H1 (cell line): ENCODE measurements at regions not wholly inside any gene's neighbourhood (a gene's known extent, or its start where the extent isn't known, plus 50 kb on each side); places are given as distances from the start of the nearest gene placed in this dataset.
"Not testable (repeated sequence)": the region's sequence is repeated elsewhere in the genome, so short reads cannot be mapped to it uniquely, and the experiment has no call there.

ENCODE experiments used
- CEBPB ChIP-seq: IDR thresholded peaks from 2 replicates; pipeline ENCODE4 v1.6.1; 2012; ENCODE audit warnings: low read depth, low read length
- CTCF ChIP-seq, 3 experiments: IDR thresholded peaks; 1 replicate in 2 of 3; 2 replicates in 1 of 3; pipeline versions ENCODE4 v1.5.1 to v1.6.1; 2011; ENCODE audit warnings: low read length in 3 of 3, mild to moderate bottlenecking in 3 of 3, inconsistent platforms in 2 of 3, low read depth in 1 of 3, moderate library complexity in 1 of 3; ENCODE audit not compliant: insufficient read depth in 1 of 3; ENCODE audit errors: control extremely low read depth in 1 of 3
- EGR1 ChIP-seq: IDR thresholded peaks from 2 replicates; pipeline ENCODE4 v1.6.1; 2011; ENCODE audit warnings: low read depth, low read length, borderline replicate concordance
- EP300 ChIP-seq, 2 experiments: IDR thresholded peaks; 1 replicate in 1 of 2; 2 replicates in 1 of 2; pipeline ENCODE4 v1.6.1; 2011 to 2012; ENCODE audit warnings: low read depth in 2 of 2, low read length in 2 of 2, mild to moderate bottlenecking in 2 of 2, borderline replicate concordance in 1 of 2, inconsistent platforms in 1 of 2, moderate library complexity in 1 of 2
- POLR2A ChIP-seq, 2 experiments: IDR thresholded peaks; 1 replicate in 1 of 2; 2 replicates in 1 of 2; pipeline ENCODE4 v1.6.1; 2011; ENCODE audit warnings: low read depth in 2 of 2, low read length in 2 of 2, mild to moderate bottlenecking in 2 of 2; ENCODE audit errors: control extremely low read depth in 1 of 2

- TF ChIP-seq EGR1; CEBPB; CTCF (IDR thresholded peaks at IDR 0.05; ENCODE audit: control extremely low read depth in 1 of 3, insufficient read depth in 1 of 3, low read depth in 1 of 3, low read length in 3 of 3); POLR2A (IDR thresholded peaks at IDR 0.05; ENCODE audit: control extremely low read depth in 1 of 2, low read depth in 2 of 2, low read length in 2 of 2); EP300 (IDR thresholded peaks at IDR 0.05; ENCODE audit: borderline replicate concordance in 1 of 2, low read depth in 2 of 2, low read length in 2 of 2): not testable (repeated sequence)
Measured at GRCh38 chr16:85230764-85231383, 118.6 kb upstream of the CIBAR2 start.
